Natural killer cell (primary cell): ENCODE measurements at regions not wholly inside any gene's neighbourhood (a gene's known extent, or its start where the extent isn't known, plus 50 kb on each side); places are given as distances from the start of the nearest gene placed in this dataset.
A peak's percentile ranks its signal among the peaks of the same experiment; 100 is the strongest.

Source experiments
- ATAC-seq, 3 donors: fragments of 150-1000 bp in 2 of 3; fragments of 200-7000 bp in 1 of 3; cut with Tn5 transposase; 1 replicate in 1 of 3; 2 replicates in 2 of 3; pipeline ENCODE4 v1.10.0; 2021; ENCODE audit warnings: mild to moderate bottlenecking in 2 of 3, moderate library complexity in 2 of 3
- DNase-seq, 2 donors: peaks; one replicate each; pipeline versions ENCODE4 v3.0.0 to v3.0.0-alpha.2; 2013 to 2021; ENCODE audit warnings: mixed read lengths in 1 of 2
- H3K27ac ChIP-seq: one replicate; pipeline ENCODE4 v1.5.1; 2013; ENCODE audit warnings: mild to moderate bottlenecking, low read length
- H3K27me3 ChIP-seq: one replicate; pipeline ENCODE4 v1.6.1; 2013; ENCODE audit warnings: low read length; ENCODE audit not compliant: control insufficient read depth, insufficient read depth
- H3K36me3 ChIP-seq: one replicate; pipeline ENCODE4 v1.6.1; 2013; ENCODE audit warnings: low read length; ENCODE audit not compliant: control insufficient read depth, insufficient read depth
- H3K4me1 ChIP-seq: one replicate; pipeline ENCODE4 v1.6.1; 2013; ENCODE audit warnings: low read length; ENCODE audit not compliant: control insufficient read depth, insufficient read depth
- H3K4me3 ChIP-seq: one replicate; pipeline ENCODE4 v1.5.1; 2013; ENCODE audit warnings: low read length
- H3K9me3 ChIP-seq: one replicate; pipeline ENCODE4 v1.6.1; 2013; ENCODE audit warnings: low read length; ENCODE audit not compliant: control insufficient read depth, insufficient read depth
- H3K27ac Mint-ChIP-seq, 2 donors: one replicate each; pipeline ENCODE4 v1.8.0; 2022; ENCODE audit warnings: mild to moderate bottlenecking in 2 of 2, mixed read lengths in 2 of 2, moderate library complexity in 1 of 2
- H3K27me3 Mint-ChIP-seq, 2 donors: one replicate each; pipeline ENCODE4 v1.8.0; 2022; ENCODE audit warnings: low read depth in 2 of 2, mixed read lengths in 2 of 2
- H3K36me3 Mint-ChIP-seq: one replicate; pipeline ENCODE4 v1.8.0; 2022; ENCODE audit warnings: mixed read lengths
- H3K4me1 Mint-ChIP-seq, 2 donors: one replicate each; pipeline ENCODE4 v1.8.0; 2022; ENCODE audit warnings: mixed read lengths in 2 of 2
- H3K4me3 Mint-ChIP-seq: one replicate; pipeline ENCODE4 v1.8.0; 2022; ENCODE audit warnings: mild to moderate bottlenecking, moderate library complexity, mixed read lengths
- H3K9me3 Mint-ChIP-seq, 2 donors: one replicate each; pipeline ENCODE4 v1.8.0; 2022; ENCODE audit warnings: mixed read lengths in 2 of 2
- CTCF ChIP-seq: fragments of 200-600 bp; IDR thresholded peaks from one replicate; pipeline ENCODE4 v1.8.0; 2022; ENCODE audit warnings: antibody characterized with exemption
- WGBS: methylation state at CpG from one replicate; pipeline ENCODE4 v1.1.7; 2013; ENCODE audit warnings: missing lambda C conversion rate; ENCODE audit not compliant: insufficient coverage; 5-methylcytosine and 5-hydroxymethylcytosine counted together
- intact Hi-C: fragments of 100-400 bp; cut with micrococcal nuclease; formaldehyde crosslinking; loops from one replicate; pipeline ENCODE4 v1.14.2; 2022

DNA sequence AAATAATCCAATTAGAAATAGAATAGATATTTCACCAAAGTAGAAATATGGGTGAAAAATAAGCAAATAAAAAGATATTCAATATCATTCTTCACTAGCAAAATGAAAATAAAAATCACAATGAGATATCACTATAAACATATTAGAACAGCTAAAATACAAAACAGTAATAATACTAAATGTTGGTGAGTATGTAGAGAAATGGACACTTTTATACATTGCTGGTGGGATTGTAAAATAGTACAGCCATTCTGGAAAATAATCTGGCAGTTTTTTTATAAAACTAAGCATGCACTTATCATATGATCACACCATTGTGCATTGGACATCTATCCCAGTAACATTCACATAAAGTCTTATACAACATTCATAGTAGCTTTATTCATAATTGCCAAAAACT is 320.2 kb upstream of the OR4E1 start:
- H3K4me1 Mint-ChIP-seq = no peaks in the 10 kb centered on the region
- Histone ChIP-seq H3K4me3 (no peak overlapping the region), H3K9me3 (no peaks in the 10 kb centered on the region), H3K27ac (no peak overlapping the region), H3K27me3 (peaks cover 2% of the 10 kb centered on the region), H3K4me1 (no peaks in the 10 kb centered on the region), H3K36me3 (no peaks in the 10 kb centered on the region)
- no peaks in the 10 kb centered on the region for H3K9me3 Mint-ChIP-seq
- DNase-seq = no peak
- peaks cover 13 to 18% of the 10 kb centered on the region in 2 donors for H3K27me3 Mint-ChIP-seq
- no peak for TF ChIP-seq CTCF
- H3K4me3 Mint-ChIP-seq = no peak overlapping the region
- intact Hi-C loops = no loop called here
- no peak overlapping the region for H3K27ac Mint-ChIP-seq
- ATAC-seq = no peak
- H3K36me3 Mint-ChIP-seq = no peaks in the 10 kb centered on the region

GRCh38 chr14:21993070-21993469 is 319.5 kb upstream of the OR4E1 start:
- Mint-ChIP-seq H3K27ac (no peak overlapping the region), H3K36me3 (no peaks in the 10 kb centered on the region), H3K4me3 (no peak overlapping the region), H3K4me1 (no peaks in the 10 kb centered on the region), H3K9me3 (no peaks in the 10 kb centered on the region), H3K27me3 (peaks cover 15 to 18% of the 10 kb centered on the region in 2 donors)
- Histone ChIP-seq H3K27ac (no peak overlapping the region), H3K9me3 (no peaks in the 10 kb centered on the region), H3K36me3 (no peaks in the 10 kb centered on the region), H3K27me3 (peaks cover 2% of the 10 kb centered on the region), H3K4me1 (no peaks in the 10 kb centered on the region), H3K4me3 (no peak overlapping the region)
- intact Hi-C loops = no loop called here
- DNase-seq = no peak
- ATAC-seq = no peak
- 93% methylated on average over 3 of the region's 5 CpGs for WGBS
- no peak for TF ChIP-seq CTCF

GRCh38 chr14:21991130-21991529 is 317.5 kb upstream of the OR4E1 start:
- no peak overlapping the region for H3K27ac Mint-ChIP-seq
- 56% methylated on average over 2 of the region's 2 CpGs for WGBS
- intact Hi-C loops = no loop called here

More at GRCh38 chr14:21991130-21991529, 317.5 kb upstream of the OR4E1 start:
- H3K4me1 Mint-ChIP-seq = no peaks in the 10 kb centered on the region
- Histone ChIP-seq H3K4me1 (no peaks in the 10 kb centered on the region), H3K4me3 (no peak overlapping the region), H3K36me3 (no peaks in the 10 kb centered on the region), H3K9me3 (no peaks in the 10 kb centered on the region), H3K27me3 (peaks cover 2% of the 10 kb centered on the region), H3K27ac (no peak overlapping the region)
- H3K36me3 Mint-ChIP-seq = no peaks in the 10 kb centered on the region
- H3K9me3 Mint-ChIP-seq = no peaks in the 10 kb centered on the region
- H3K27me3 Mint-ChIP-seq = peaks cover 18 to 21% of the 10 kb centered on the region in 2 donors
- TF ChIP-seq CTCF = no peak
- ATAC-seq (no peak), DNase-seq (peak in 1 of 2 donors; percentile 40)
- no peak overlapping the region for H3K4me3 Mint-ChIP-seq
